ENCODE measurements at regions not wholly inside any gene's neighbourhood (a gene's known extent, or its start where the extent isn't known, plus 50 kb on each side); places are given as distances from the start of the nearest gene placed in this dataset.

- Histone ChIP-seq H3K9ac (ENCODE audit: low read depth, low read length, poor library complexity) (no peak overlapping the region), H3K23ac (ENCODE audit: low read depth, low read length, poor library complexity) (no peak overlapping the region), H3K79me1 (ENCODE audit: low read depth, low read length) (no peaks in the 10 kb centered on the region), H3K4me2 (ENCODE audit: insufficient read depth, low read length, poor library complexity, severe bottlenecking) (no peak overlapping the region), H3K4me3 (ENCODE audit: low read length in 2 of 2) (no peak overlapping the region), H2AFZ (ENCODE audit: low read length) (no peak overlapping the region), H2BK5ac (ENCODE audit: low read length) (no peak overlapping the region), H3K36me3 (replicated peaks in 1 of 2; ENCODE audit: control insufficient read depth in 2 of 2, insufficient read depth in 2 of 2, low read length in 2 of 2) (no peaks in the 10 kb centered on the region), H3K14ac (ENCODE audit: low read length) (no peak overlapping the region), H2AK5ac (ENCODE audit: low read depth, low read length) (no peak overlapping the region), H3K27ac (replicated peaks; ENCODE audit: low read length) (no peak overlapping the region), H3K4ac (ENCODE audit: low read length) (no peak overlapping the region), H2BK15ac (ENCODE audit: low read length) (no peak overlapping the region), H4K8ac (ENCODE audit: low read depth, low read length) (no peak overlapping the region), H2BK120ac (ENCODE audit: low read depth, low read length) (no peak overlapping the region), H2BK12ac (ENCODE audit: low read length) (no peak overlapping the region), H3K4me1 (ENCODE audit: control insufficient read depth in 2 of 2, insufficient read depth in 1 of 2, low read depth in 1 of 2, low read length in 2 of 2) (no peaks in the 10 kb centered on the region), H3K18ac (ENCODE audit: low read length) (no peak overlapping the region), H4K91ac (ENCODE audit: low read depth, low read length, poor library complexity) (no peak overlapping the region), H3K27me3 (ENCODE audit: control insufficient read depth in 3 of 3, insufficient read depth in 3 of 3, low read depth in 1 of 3, low read length in 3 of 3) (no peaks in the 10 kb centered on the region), H3K9me3 (replicated peaks in 1 of 2; ENCODE audit: control insufficient read depth in 2 of 2, insufficient read depth in 1 of 2, low read depth in 1 of 2, low read length in 2 of 2) (no peaks in the 10 kb centered on the region)
- DNase-seq (ENCODE audit: low spot score) = no peak
- no CpG with 5 or more reads among the region's 4 CpGs for WGBS, 2 donors (ENCODE audit: extremely low coverage in 2 of 2, insufficient read length in 2 of 2, insufficient replicate concordance in 1 of 2)
Observed at GRCh38 chr10:36634916-36635315, 490.5 kb upstream of the ANKRD30A start.

DNA sequence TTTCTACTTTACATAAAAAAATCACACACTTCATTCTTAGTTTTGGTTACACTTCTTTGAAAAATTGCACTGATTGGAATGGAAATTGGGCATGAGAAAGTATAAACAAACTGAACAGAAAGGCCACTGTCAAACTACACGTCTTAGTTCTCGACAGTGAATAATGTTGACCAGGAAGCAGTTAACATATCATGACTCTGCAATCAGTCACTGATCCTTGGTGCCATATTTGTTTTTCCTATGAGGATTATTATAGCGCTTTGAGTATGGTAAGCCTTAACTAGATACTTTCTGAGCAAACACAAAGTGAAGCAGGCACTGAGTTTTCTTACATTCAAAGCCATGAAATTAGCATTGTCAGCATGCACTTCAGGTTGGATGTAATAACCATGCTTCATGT lies 495.1 kb upstream of the ANKRD30A start:
- no peak overlapping the region for H3K14ac ChIP-seq (ENCODE audit: low read length)
- no peak overlapping the region for H3K4ac ChIP-seq (ENCODE audit: low read length)
- no peaks in the 10 kb centered on the region for H3K36me3 ChIP-seq (replicated peaks in 1 of 2; ENCODE audit: control insufficient read depth in 2 of 2, insufficient read depth in 2 of 2, low read length in 2 of 2)
- H2BK15ac ChIP-seq (ENCODE audit: low read length) = no peak overlapping the region
- no peaks in the 10 kb centered on the region for H3K4me1 ChIP-seq (ENCODE audit: control insufficient read depth in 2 of 2, insufficient read depth in 1 of 2, low read depth in 1 of 2, low read length in 2 of 2)
- H4K8ac ChIP-seq (ENCODE audit: low read depth, low read length) = no peak overlapping the region
- no peaks in the 10 kb centered on the region for H3K9me3 ChIP-seq (replicated peaks in 1 of 2; ENCODE audit: control insufficient read depth in 2 of 2, insufficient read depth in 1 of 2, low read depth in 1 of 2, low read length in 2 of 2)
- no CpG with 5 or more reads among the region's 3 CpGs for WGBS, 2 donors (ENCODE audit: extremely low coverage in 2 of 2, insufficient read length in 2 of 2, insufficient replicate concordance in 1 of 2)
- no peak overlapping the region for H3K27ac ChIP-seq (replicated peaks; ENCODE audit: low read length)
- H3K79me1 ChIP-seq (ENCODE audit: low read depth, low read length) = no peaks in the 10 kb centered on the region
- H3K9ac ChIP-seq (ENCODE audit: low read depth, low read length, poor library complexity) = no peak overlapping the region
- H4K91ac ChIP-seq (ENCODE audit: low read depth, low read length, poor library complexity) = no peak overlapping the region
- no peak overlapping the region for H3K4me3 ChIP-seq (ENCODE audit: low read length in 2 of 2)
- no peak overlapping the region for H2AFZ ChIP-seq (ENCODE audit: low read length)
- no peak overlapping the region for H3K18ac ChIP-seq (ENCODE audit: low read length)
- no peak overlapping the region for H2BK12ac ChIP-seq (ENCODE audit: low read length)
- H2AK5ac ChIP-seq (ENCODE audit: low read depth, low read length) = no peak overlapping the region
- H3K23ac ChIP-seq (ENCODE audit: low read depth, low read length, poor library complexity) = no peak overlapping the region
- H3K4me2 ChIP-seq (ENCODE audit: insufficient read depth, low read length, poor library complexity, severe bottlenecking) = no peak overlapping the region
- DNase-seq (ENCODE audit: low spot score) = no peak
- H2BK5ac ChIP-seq (ENCODE audit: low read length) = no peak overlapping the region
- no peaks in the 10 kb centered on the region for H3K27me3 ChIP-seq (ENCODE audit: control insufficient read depth in 3 of 3, insufficient read depth in 3 of 3, low read depth in 1 of 3, low read length in 3 of 3)
- H2BK120ac ChIP-seq (ENCODE audit: low read depth, low read length) = no peak overlapping the region

GRCh38 chr10:36629476-36629875 lies 495.9 kb upstream of the ANKRD30A start:
- Histone ChIP-seq H3K4me2 (ENCODE audit: insufficient read depth, low read length, poor library complexity, severe bottlenecking) (no peak overlapping the region), H2AFZ (ENCODE audit: low read length) (no peak overlapping the region), H2BK120ac (ENCODE audit: low read depth, low read length) (no peak overlapping the region), H3K4me1 (ENCODE audit: control insufficient read depth in 2 of 2, insufficient read depth in 1 of 2, low read depth in 1 of 2, low read length in 2 of 2) (no peaks in the 10 kb centered on the region), H3K23ac (ENCODE audit: low read depth, low read length, poor library complexity) (no peak overlapping the region), H2BK15ac (ENCODE audit: low read length) (no peak overlapping the region), H3K27me3 (ENCODE audit: control insufficient read depth in 3 of 3, insufficient read depth in 3 of 3, low read depth in 1 of 3, low read length in 3 of 3) (no peaks in the 10 kb centered on the region), H4K8ac (ENCODE audit: low read depth, low read length) (no peak overlapping the region), H2BK12ac (ENCODE audit: low read length) (no peak overlapping the region), H3K79me1 (ENCODE audit: low read depth, low read length) (no peaks in the 10 kb centered on the region), H2BK5ac (ENCODE audit: low read length) (no peak overlapping the region), H3K36me3 (replicated peaks in 1 of 2; ENCODE audit: control insufficient read depth in 2 of 2, insufficient read depth in 2 of 2, low read length in 2 of 2) (no peaks in the 10 kb centered on the region), H3K9me3 (replicated peaks in 1 of 2; ENCODE audit: control insufficient read depth in 2 of 2, insufficient read depth in 1 of 2, low read depth in 1 of 2, low read length in 2 of 2) (no peaks in the 10 kb centered on the region), H3K14ac (ENCODE audit: low read length) (no peak overlapping the region), H4K91ac (ENCODE audit: low read depth, low read length, poor library complexity) (no peak overlapping the region), H2AK5ac (ENCODE audit: low read depth, low read length) (no peak overlapping the region), H3K18ac (ENCODE audit: low read length) (no peak overlapping the region), H3K4ac (ENCODE audit: low read length) (no peak overlapping the region), H3K27ac (replicated peaks; ENCODE audit: low read length) (no peak overlapping the region), H3K9ac (ENCODE audit: low read depth, low read length, poor library complexity) (no peak overlapping the region), H3K4me3 (ENCODE audit: low read length in 2 of 2) (no peak overlapping the region)
- no peak for DNase-seq (ENCODE audit: low spot score)
- WGBS, 2 donors (ENCODE audit: extremely low coverage in 2 of 2, insufficient read length in 2 of 2, insufficient replicate concordance in 1 of 2) = no CpG with 5 or more reads among the region's 2 CpGs

DNA sequence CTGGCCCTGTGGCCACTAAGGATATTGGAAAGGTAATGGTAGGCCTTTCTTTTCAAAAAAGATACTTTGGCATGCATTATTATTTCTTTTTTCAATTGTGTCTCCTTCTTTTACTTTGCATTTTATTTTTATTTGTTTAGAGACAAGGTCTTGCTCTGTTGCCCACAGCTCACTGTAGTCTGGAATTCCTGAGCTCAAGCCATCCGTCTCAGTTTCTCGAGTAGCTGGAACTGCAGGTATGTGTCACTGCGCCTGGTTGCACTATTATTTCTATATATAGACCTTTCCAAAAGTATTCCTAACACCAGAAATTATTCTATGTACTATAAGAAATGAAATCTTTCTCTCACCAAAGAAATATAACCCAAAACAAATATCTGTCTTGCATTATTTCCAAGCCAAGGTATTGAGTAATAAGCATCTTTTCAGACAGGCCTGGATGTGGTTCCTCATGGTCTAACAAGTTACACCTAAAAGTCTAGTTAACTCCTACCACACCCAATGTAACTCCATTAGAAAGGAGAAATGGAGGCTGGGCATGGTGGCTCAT lies 500.8 kb upstream of the ANKRD30A start:
- Histone ChIP-seq H3K4me2 (ENCODE audit: insufficient read depth, low read length, poor library complexity, severe bottlenecking) (no peak overlapping the region), H3K4me1 (ENCODE audit: control insufficient read depth in 2 of 2, insufficient read depth in 1 of 2, low read depth in 1 of 2, low read length in 2 of 2) (no peaks in the 10 kb centered on the region), H2AK5ac (ENCODE audit: low read depth, low read length) (no peak overlapping the region), H3K79me1 (ENCODE audit: low read depth, low read length) (no peaks in the 10 kb centered on the region), H2BK15ac (ENCODE audit: low read length) (no peak overlapping the region), H3K23ac (ENCODE audit: low read depth, low read length, poor library complexity) (no peak overlapping the region), H3K4me3 (ENCODE audit: low read length in 2 of 2) (no peak overlapping the region), H3K27ac (replicated peaks; ENCODE audit: low read length) (no peak overlapping the region), H3K9ac (ENCODE audit: low read depth, low read length, poor library complexity) (no peak overlapping the region), H4K91ac (ENCODE audit: low read depth, low read length, poor library complexity) (no peak overlapping the region), H2AFZ (ENCODE audit: low read length) (no peak overlapping the region), H3K14ac (ENCODE audit: low read length) (no peak overlapping the region), H4K8ac (ENCODE audit: low read depth, low read length) (no peak overlapping the region), H2BK5ac (ENCODE audit: low read length) (no peak overlapping the region), H3K27me3 (ENCODE audit: control insufficient read depth in 3 of 3, insufficient read depth in 3 of 3, low read depth in 1 of 3, low read length in 3 of 3) (no peaks in the 10 kb centered on the region), H3K36me3 (replicated peaks in 1 of 2; ENCODE audit: control insufficient read depth in 2 of 2, insufficient read depth in 2 of 2, low read length in 2 of 2) (no peaks in the 10 kb centered on the region), H2BK120ac (ENCODE audit: low read depth, low read length) (no peak overlapping the region), H3K4ac (ENCODE audit: low read length) (no peak overlapping the region), H3K18ac (ENCODE audit: low read length) (no peak overlapping the region), H2BK12ac (ENCODE audit: low read length) (no peak overlapping the region), H3K9me3 (replicated peaks in 1 of 2; ENCODE audit: control insufficient read depth in 2 of 2, insufficient read depth in 1 of 2, low read depth in 1 of 2, low read length in 2 of 2) (no peaks in the 10 kb centered on the region)
- DNase-seq (ENCODE audit: low spot score) = no peak
- no CpG with 5 or more reads among the region's 3 CpGs for WGBS, 2 donors (ENCODE audit: extremely low coverage in 2 of 2, insufficient read length in 2 of 2, insufficient replicate concordance in 1 of 2)

All from neuronal stem cell (in vitro differentiated cells).